PC-3 (cell line): ENCODE measurements at regions not wholly inside any gene's neighbourhood (a gene's known extent, or its start where the extent isn't known, plus 50 kb on each side); places are given as distances from the start of the nearest gene placed in this dataset.

Experiments
- CTCF ChIP-seq: fragments of 300-600 bp; sonication (generic); conservative IDR thresholded peaks from 2 replicates; pipeline ENCODE4 v1.5.1; 2017; ENCODE audit warnings: antibody characterized with exemption, low read depth, mild to moderate bottlenecking, low read length
- EZH2 ChIP-seq: fragments of 300-600 bp; sonication (generic); IDR thresholded peaks from one replicate; pipeline ENCODE4 v1.6.1; 2017; ENCODE audit warnings: antibody characterized with exemption, mild to moderate bottlenecking, low read length; ENCODE audit not compliant: unreplicated experiment
- EZH2phosphoT487 ChIP-seq: fragments of 300-600 bp; sonication (generic); IDR thresholded peaks from 2 replicates; pipeline ENCODE4 v1.6.1; 2018; ENCODE audit warnings: mild to moderate bottlenecking, antibody characterized with exemption, low read length, borderline replicate concordance

- TF ChIP-seq CTCF (no peak), EZH2phosphoT487 (no peak), EZH2 (no peak)
These were observed 1352.2 kb downstream of the SI start for GRCh38 chr3:163726125-163726524.
